Right lobe of liver (tissue), 6 donors: ENCODE measurements at regions not wholly inside any gene's neighbourhood (a gene's known extent, or its start where the extent isn't known, plus 50 kb on each side); places are given as distances from the start of the nearest gene placed in this dataset.

Source experiments
- ATAC-seq, 4 donors: fragments of 200-7000 bp; cut with Tn5 transposase; one replicate each; pipeline ENCODE4 v1.9.1; 2020; ENCODE audit warnings: mild to moderate bottlenecking in 4 of 4, moderate library complexity in 4 of 4
- DNase-seq, 3 donors: peaks; one replicate each; pipeline ENCODE4 v3.0.0-alpha.2; 2020
- H3K27ac ChIP-seq, 3 donors: fragments of 200-600 bp; one replicate each; pipeline ENCODE4 v1.8.0; 2022
- H3K27me3 ChIP-seq, 2 donors: fragments of 200-600 bp; one replicate each; pipeline ENCODE4 v1.8.0; 2022
- H3K36me3 ChIP-seq, 4 donors: fragments of 200-600 bp; sonication (generic) in 1 of 4; one replicate each; pipeline versions ENCODE4 v1.5.1 to v1.8.0; 2017 to 2022; ENCODE audit warnings: control low read depth in 1 of 4
- H3K4me1 ChIP-seq, 4 donors: fragments of 200-600 bp; sonication (generic) in 1 of 4; one replicate each; pipeline versions ENCODE4 v1.5.1 to v1.8.0; 2017 to 2022; ENCODE audit warnings: control low read depth in 1 of 4
- H3K4me3 ChIP-seq, 3 donors: fragments of 200-600 bp; one replicate each; pipeline ENCODE4 v1.8.0; 2022
- H3K9me3 ChIP-seq, 4 donors: fragments of 200-600 bp; sonication (generic) in 1 of 4; one replicate each; pipeline versions ENCODE4 v1.5.1 to v1.8.0; 2017 to 2022; ENCODE audit warnings: control low read depth in 1 of 4
- CTCF ChIP-seq, 4 donors: fragments of 200-600 bp in 3 of 4; fragments of 450-650 bp in 1 of 4; IDR thresholded peaks; one replicate each; pipeline versions ENCODE4 v1.5.1 to v1.8.0; 2016 to 2022; ENCODE audit warnings: antibody characterized with exemption in 4 of 4, mild to moderate bottlenecking in 2 of 4
- POLR2A ChIP-seq: fragments of 450-650 bp; IDR thresholded peaks from one replicate; pipeline ENCODE4 v1.6.1; 2017; ENCODE audit warnings: antibody characterized with exemption, mild to moderate bottlenecking
- WGBS: methylation state at CpG from one replicate; pipeline ENCODE4 v1.1.6; 2018; ENCODE audit warnings: low coverage, low lambda C conversion rate; ENCODE audit not compliant: insufficient coverage; ENCODE audit errors: missing lambda C conversion rate; 5-methylcytosine and 5-hydroxymethylcytosine counted together
- intact Hi-C, 2 donors: fragments of 100-400 bp; cut with DNase I; formaldehyde crosslinking; loops; one replicate each; pipeline versions ENCODE4 v1.11.2 to v1.14.1; 2022
- donor health status: DM: no; HTN: yes; CAD: no.
- donor health status: DM: no; HTN: no; CAD: no.
- donor health status: DM: no; HTN: no; CAD: no.
- donor health status: DM: no; HTN: yes; CAD: no.
- donor health status: DM: no; HTN: yes; CAD: no.

- peak; percentile 56 to 67 (median 66) for DNase-seq
- peak; percentile 91 to 94 (median 92) for ATAC-seq
- Histone ChIP-seq H3K27ac (no peak overlapping the region), H3K4me3 (no peak overlapping the region), H3K27me3 (no peaks in the 10 kb centered on the region), H3K9me3 (no peaks in the 10 kb centered on the region), H3K4me1 (peaks cover 0 to 9% (median 0%) of the 10 kb centered on the region in 4 donors), H3K36me3 (no peaks in the 10 kb centered on the region)
- TF ChIP-seq CTCF (IDR thresholded peaks at IDR 0.05) (peak; percentile 64 to 81 (median 80)), POLR2A (no peak)
- intact Hi-C loops: no loop called here
- 0% methylated on average over 3 of the region's 3 CpGs for WGBS
These were observed 67.0 kb downstream of the CHRNA1 start for GRCh38 chr2:174697255-174697654.

GRCh38 chr2:174694920-174695319 is 69.4 kb downstream of the CHRNA1 start:
- H3K27ac ChIP-seq: no peak overlapping the region
- no peaks in the 10 kb centered on the region for H3K36me3 ChIP-seq
- no peaks in the 10 kb centered on the region for H3K27me3 ChIP-seq
- no peak overlapping the region for H3K4me3 ChIP-seq
- ATAC-seq: no peak
- H3K4me1 ChIP-seq: no peaks in the 10 kb centered on the region
- DNase-seq: no peak
- TF ChIP-seq POLR2A (no peak), CTCF (IDR thresholded peaks at IDR 0.05) (no peak)
- intact Hi-C loops: no loop called here
- no peaks in the 10 kb centered on the region for H3K9me3 ChIP-seq
- WGBS: 42% methylated on average over 2 of the region's 2 CpGs

- Histone ChIP-seq H3K4me3 (no peak overlapping the region), H3K27me3 (no peaks in the 10 kb centered on the region), H3K27ac (no peak overlapping the region), H3K9me3 (no peaks in the 10 kb centered on the region), H3K4me1 (no peaks in the 10 kb centered on the region), H3K36me3 (no peaks in the 10 kb centered on the region)
- TF ChIP-seq POLR2A (no peak), CTCF (IDR thresholded peaks at IDR 0.05) (no peak)
- ATAC-seq (no peak), DNase-seq (no peak)
- intact Hi-C loops: no loop called here
- 75% methylated on average over 4 of the region's 5 CpGs for WGBS
These were observed 69.9 kb downstream of the CHRNA1 start for GRCh38 chr2:174694196-174694878.

- Histone ChIP-seq H3K4me1 (no peaks in the 10 kb centered on the region), H3K36me3 (no peaks in the 10 kb centered on the region), H3K27ac (no peak overlapping the region), H3K27me3 (no peaks in the 10 kb centered on the region), H3K4me3 (no peak overlapping the region), H3K9me3 (no peaks in the 10 kb centered on the region)
- DNase-seq (no peak), ATAC-seq (no peak)
- TF ChIP-seq POLR2A (no peak), CTCF (IDR thresholded peaks at IDR 0.05) (no peak)
- intact Hi-C loops: no loop called here
- WGBS: 77% methylated on average over 3 of the region's 5 CpGs
These were observed 70.9 kb downstream of the CHRNA1 start for GRCh38 chr2:174693344-174693743.
